GM10248 (cell line): ENCODE measurements at regions not wholly inside any gene's neighbourhood (a gene's known extent, or its start where the extent isn't known, plus 50 kb on each side); places are given as distances from the start of the nearest gene placed in this dataset.
A peak's percentile ranks its signal among the peaks of the same experiment; 100 is the strongest.

Experiments used
- CTCF ChIA-PET: fragments of 300-600 bp; sonication (Branson Sonifier 250); formaldehyde crosslinking; extraction: SDS; loops from one replicate; lab custom pipeline; 2021; ENCODE audit warnings: antibody characterized with exemption; lab: Yijun Ruan, JAX
- POLR2A ChIA-PET: fragments of 350-650 bp; sonication (Branson Sonifier 250); formaldehyde crosslinking; extraction: SDS; loops from one replicate; lab custom pipeline; 2020; ENCODE audit warnings: antibody characterized with exemption; lab: Yijun Ruan, JAX
- DNase-seq: peaks from one replicate; pipeline ENCODE4 v3.0.0; 2012; ENCODE audit errors: extremely low spot score
- TF ChIP-seq, protein P1 (sequence below): IDR thresholded peaks from 2 replicates; pipeline ENCODE4 v1.5.1; 2012; ENCODE audit warnings: mild to moderate bottlenecking, low read depth; ENCODE audit errors: extremely low read depth, missing control alignments, control extremely low read depth

DNA sequence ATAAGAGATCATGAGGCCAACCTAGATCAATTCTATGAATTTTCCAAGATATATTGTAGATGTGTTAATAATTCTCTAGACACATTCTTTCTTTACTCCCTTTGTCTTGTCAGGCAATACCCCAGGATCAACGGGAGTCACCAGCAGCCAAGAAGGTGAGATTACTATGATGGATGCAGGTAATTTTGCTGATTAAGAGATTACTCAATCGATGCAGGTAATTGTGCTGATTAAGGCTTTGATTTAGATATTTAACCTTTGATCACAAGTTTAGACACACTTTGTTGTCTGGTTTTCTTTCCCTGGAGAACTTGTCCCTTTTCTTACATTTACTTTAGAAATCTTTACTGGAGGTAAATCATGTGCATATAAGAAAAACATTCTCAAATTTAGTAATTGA lies 134.3 kb upstream of the CNTN1 start:
- CTCF ChIA-PET = no interaction called here
- no peak for DNase-seq

DNA sequence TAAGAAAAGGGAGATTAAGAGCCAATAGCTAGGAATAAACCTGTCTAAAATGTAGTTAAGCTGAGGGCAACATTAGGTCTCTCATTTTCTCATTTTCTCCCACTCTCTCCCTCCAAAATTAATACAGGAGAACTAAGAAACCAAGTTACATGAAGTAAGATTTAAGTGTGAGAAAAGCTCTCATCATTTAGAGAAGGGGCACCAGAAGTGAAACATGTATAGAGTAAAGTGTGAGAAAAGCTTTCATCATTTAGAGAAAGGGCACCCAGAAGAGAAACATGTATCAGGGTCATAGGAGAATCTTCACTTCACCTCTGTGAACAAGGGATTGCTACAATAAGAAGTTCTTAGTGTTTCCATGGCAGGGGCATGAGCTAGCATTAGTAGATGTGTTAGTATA lies 132.4 kb upstream of the CNTN1 start:
- POLR2A ChIA-PET = interaction anchor here (1.0 kb wide), 1 partner anchor 35 kb away, joined by 3 read pairs; no protein-coding TSS in a partner anchor
- CTCF ChIA-PET = interaction anchor here (0.8 to 1.8 kb wide), 7 partner anchors 9 to 62 kb away, joined by 3 to 7 read pairs (median 4); no protein-coding TSS in a partner anchor
- TF ChIP-seq, protein P1, sequence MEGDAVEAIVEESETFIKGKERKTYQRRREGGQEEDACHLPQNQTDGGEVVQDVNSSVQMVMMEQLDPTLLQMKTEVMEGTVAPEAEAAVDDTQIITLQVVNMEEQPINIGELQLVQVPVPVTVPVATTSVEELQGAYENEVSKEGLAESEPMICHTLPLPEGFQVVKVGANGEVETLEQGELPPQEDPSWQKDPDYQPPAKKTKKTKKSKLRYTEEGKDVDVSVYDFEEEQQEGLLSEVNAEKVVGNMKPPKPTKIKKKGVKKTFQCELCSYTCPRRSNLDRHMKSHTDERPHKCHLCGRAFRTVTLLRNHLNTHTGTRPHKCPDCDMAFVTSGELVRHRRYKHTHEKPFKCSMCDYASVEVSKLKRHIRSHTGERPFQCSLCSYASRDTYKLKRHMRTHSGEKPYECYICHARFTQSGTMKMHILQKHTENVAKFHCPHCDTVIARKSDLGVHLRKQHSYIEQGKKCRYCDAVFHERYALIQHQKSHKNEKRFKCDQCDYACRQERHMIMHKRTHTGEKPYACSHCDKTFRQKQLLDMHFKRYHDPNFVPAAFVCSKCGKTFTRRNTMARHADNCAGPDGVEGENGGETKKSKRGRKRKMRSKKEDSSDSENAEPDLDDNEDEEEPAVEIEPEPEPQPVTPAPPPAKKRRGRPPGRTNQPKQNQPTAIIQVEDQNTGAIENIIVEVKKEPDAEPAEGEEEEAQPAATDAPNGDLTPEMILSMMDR = no peak
- DNase-seq = peak; percentile 12

More for the DNA sequence above, 134.3 kb upstream of the CNTN1 start:
- TF ChIP-seq, protein P1 = no peak
- POLR2A ChIA-PET = no interaction called here

DNA sequence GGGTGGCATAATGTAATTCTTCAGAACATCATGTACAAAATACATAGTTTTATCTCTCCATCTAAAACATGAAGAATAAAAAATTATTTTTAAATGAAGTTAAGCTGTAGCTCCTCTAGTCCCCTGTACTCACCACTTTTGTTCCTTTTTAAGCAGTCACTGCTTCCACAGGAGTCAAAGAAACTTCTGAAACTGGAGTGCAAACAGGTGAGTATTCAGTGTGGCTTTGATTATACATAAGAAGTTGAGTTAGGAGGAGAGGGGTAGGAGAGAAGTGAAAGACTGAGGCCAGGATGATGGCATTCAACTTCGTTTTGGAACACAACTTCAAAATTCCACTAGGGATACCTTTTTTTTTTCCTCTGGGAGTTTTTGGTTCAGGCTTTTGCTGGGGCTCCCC lies 131.4 kb upstream of the CNTN1 start:
- TF ChIP-seq, protein P1 = no peak
- DNase-seq = no peak
- ChIA-PET POLR2A (interaction anchor here (1.0 kb wide), 1 partner anchor 36 kb away, joined by 3 read pairs; no protein-coding TSS in a partner anchor), CTCF (interaction anchor here (1.3 to 1.8 kb wide), 3 partner anchors 8 to 22 kb away, joined by 3 to 7 read pairs (median 5); no protein-coding TSS in a partner anchor)

DNA sequence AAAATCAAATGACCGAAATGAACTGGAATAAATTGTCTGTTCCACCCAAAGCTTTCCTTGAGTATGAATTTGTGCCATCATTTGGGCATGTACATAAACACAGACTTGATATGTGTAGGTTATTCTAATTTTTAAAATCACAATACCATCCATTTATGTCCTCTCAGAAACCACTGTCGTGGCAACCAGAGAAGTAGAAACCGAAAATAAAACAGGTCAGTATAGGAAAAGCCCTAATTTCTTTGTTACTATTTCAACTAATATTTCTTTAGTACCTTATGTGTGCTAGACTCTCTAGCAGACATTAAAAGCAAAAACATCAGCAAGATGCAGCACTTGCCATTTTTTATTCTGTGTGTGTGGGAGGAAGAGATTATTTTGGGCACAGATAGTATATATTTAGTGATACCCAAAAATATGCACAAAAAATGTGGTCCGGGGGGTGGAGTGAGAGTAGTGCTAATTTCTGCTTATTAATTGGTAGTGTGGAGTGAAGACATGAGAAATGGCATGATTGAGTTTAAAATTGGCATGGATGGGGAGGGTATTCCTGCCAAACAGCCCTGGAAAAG lies 130.8 kb upstream of the CNTN1 start:
- POLR2A ChIA-PET = no interaction called here
- CTCF ChIA-PET = no interaction called here
- TF ChIP-seq, protein P1 = no peak
- DNase-seq = no peak

DNA sequence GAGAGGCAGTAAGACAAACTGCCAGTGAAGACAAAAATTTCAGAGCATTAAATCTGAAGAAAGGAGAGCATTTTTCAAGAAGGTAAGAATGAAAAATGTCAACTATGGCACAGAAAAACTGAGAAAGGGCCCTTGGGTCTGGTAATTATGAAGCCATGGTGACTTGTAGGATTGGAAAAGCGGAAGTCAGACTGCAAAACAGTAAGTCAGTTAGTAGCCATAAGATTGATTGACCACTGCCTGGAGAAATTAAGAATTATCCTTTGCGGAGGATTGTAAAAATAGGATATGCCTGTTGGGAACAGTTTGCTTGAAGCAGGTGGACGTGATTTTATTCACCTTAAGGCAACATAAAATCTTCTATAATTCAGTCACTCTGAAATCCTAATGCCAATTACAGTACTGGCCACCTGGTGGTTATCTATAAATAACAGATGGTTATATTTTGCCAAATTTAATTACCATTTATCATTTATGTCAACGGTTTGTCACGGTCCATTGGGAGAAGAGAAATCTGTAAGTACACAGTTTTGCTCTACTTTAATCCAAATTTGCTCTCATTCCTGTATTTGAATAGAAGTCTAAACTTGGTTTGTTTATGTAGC lies 127.1 kb upstream of the CNTN1 start:
- TF ChIP-seq, protein P1 = no peak
- CTCF ChIA-PET = interaction anchor here (1.0 to 1.1 kb wide), 2 partner anchors 9 to 16 kb away, joined by 3 read pairs; no protein-coding TSS in a partner anchor
- POLR2A ChIA-PET = no interaction called here
- DNase-seq = no peak

DNA sequence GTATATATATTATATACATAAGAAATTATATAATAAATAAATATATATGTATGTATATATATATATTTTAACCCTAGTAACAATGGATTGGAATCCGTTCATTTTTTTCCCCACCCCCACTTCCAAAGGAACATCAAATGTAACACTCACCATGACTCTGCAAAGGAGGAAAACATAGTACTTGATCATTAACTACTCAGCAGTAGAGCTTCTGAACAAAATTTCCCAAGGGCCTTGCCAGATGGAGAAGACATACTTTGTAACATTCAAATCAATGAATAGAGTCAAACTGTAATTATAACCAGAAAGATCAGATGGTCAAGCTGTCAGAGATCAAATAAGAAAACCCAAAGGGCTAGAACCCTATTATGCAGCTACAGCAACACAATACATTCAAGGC lies 126.0 kb upstream of the CNTN1 start:
- POLR2A ChIA-PET = no interaction called here
- CTCF ChIA-PET = no interaction called here
- TF ChIP-seq, protein P1 = no peak
- DNase-seq = no peak
